ENCODE measurements at regions not wholly inside any gene's neighbourhood (a gene's known extent, or its start where the extent isn't known, plus 50 kb on each side); places are given as distances from the start of the nearest gene placed in this dataset.

DNA sequence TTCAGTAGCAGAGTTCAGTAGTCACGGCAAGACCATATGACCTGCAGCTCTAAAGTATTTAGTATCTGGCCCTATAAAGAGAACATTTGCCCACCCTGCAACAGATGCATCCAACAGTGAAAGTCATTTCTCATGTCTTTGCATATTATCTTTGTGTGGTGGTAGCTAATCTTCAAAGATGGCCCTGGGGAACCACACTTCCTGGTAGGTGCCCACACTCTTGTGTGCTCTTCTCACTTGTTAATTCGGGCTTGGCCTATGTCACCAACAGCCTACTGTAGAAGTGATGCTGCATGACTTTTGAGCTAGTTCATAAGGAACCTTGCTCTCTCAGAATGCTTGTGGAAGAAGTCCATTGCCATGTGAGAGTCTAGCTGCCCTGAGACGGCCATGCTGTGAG is 85.6 kb downstream of the MAP1LC3B2 start:
- TF ChIP-seq CTCF (IDR thresholded peaks at IDR 0.05) (no peak), RCOR1 (IDR thresholded peaks at IDR 0.05; ENCODE audit: low read length) (no peak), USF2 (IDR thresholded peaks at IDR 0.05; ENCODE audit: borderline replicate concordance, low read depth, low read length) (no peak), TAF1 (IDR thresholded peaks at IDR 0.05; ENCODE audit: borderline replicate concordance, low read depth, low read length) (no peak), RXRA (IDR thresholded peaks at IDR 0.05; ENCODE audit: borderline replicate concordance, low read depth) (no peak), SMC3 (IDR thresholded peaks at IDR 0.05; ENCODE audit: low read depth, low read length) (no peak)
